Hepatocyte (in vitro differentiated cells): ENCODE measurements at regions not wholly inside any gene's neighbourhood (a gene's known extent, or its start where the extent isn't known, plus 50 kb on each side); places are given as distances from the start of the nearest gene placed in this dataset.

Experiments used
- EZH2 ChIP-seq: fragments of 200-600 bp; sonication (generic); IDR thresholded peaks from 2 replicates; pipeline ENCODE4 v1.6.1; 2016; ENCODE audit warnings: antibody characterized with exemption, mild to moderate bottlenecking, borderline replicate concordance
- EZH2phosphoT487 ChIP-seq: fragments of 200-600 bp; sonication (generic); IDR thresholded peaks from one replicate; pipeline ENCODE4 v1.6.1; 2018; ENCODE audit warnings: antibody characterized with exemption, mild to moderate bottlenecking, low read depth, moderate library complexity; ENCODE audit not compliant: unreplicated experiment, severe bottlenecking
- TF ChIP-seq, protein P1 (sequence below): fragments of 200-600 bp; sonication (generic); IDR thresholded peaks from 2 replicates; pipeline ENCODE4 v1.5.1; 2016; ENCODE audit warnings: antibody characterized with exemption, mild to moderate bottlenecking; ENCODE audit not compliant: poor library complexity

DNA sequence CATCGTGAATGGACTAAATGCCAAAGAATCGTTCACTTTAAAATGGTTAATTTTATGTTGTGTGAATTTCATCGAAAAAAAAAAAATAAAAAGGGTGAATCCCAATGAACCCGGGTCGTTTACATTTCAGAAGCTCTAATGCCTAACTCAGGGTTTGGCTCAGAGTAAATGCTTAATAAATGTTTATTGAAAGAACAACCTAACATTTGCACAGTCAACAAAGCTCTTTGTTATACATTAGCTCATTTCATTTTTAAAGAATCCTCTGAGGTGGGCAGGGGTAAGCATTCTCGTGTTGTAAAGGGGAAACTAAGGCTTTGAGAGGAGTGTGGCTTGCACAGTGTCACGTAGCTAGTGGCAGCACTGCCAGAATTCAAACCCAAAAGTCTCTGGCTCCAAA is 109.5 kb downstream of the RPLP1 start:
- no peak for TF ChIP-seq EZH2
- TF ChIP-seq EZH2phosphoT487, result no peak
- TF ChIP-seq, protein P1, sequence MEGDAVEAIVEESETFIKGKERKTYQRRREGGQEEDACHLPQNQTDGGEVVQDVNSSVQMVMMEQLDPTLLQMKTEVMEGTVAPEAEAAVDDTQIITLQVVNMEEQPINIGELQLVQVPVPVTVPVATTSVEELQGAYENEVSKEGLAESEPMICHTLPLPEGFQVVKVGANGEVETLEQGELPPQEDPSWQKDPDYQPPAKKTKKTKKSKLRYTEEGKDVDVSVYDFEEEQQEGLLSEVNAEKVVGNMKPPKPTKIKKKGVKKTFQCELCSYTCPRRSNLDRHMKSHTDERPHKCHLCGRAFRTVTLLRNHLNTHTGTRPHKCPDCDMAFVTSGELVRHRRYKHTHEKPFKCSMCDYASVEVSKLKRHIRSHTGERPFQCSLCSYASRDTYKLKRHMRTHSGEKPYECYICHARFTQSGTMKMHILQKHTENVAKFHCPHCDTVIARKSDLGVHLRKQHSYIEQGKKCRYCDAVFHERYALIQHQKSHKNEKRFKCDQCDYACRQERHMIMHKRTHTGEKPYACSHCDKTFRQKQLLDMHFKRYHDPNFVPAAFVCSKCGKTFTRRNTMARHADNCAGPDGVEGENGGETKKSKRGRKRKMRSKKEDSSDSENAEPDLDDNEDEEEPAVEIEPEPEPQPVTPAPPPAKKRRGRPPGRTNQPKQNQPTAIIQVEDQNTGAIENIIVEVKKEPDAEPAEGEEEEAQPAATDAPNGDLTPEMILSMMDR, result no peak
